ENCODE measurements at regions not wholly inside any gene's neighbourhood (a gene's known extent, or its start where the extent isn't known, plus 50 kb on each side); places are given as distances from the start of the nearest gene placed in this dataset.

- ATAC-seq (ENCODE audit: low read depth), result no peak
- no peak overlapping the region for H3K4me2 ChIP-seq (ENCODE audit: low read depth, low read length)
- intact Hi-C loops (cut with micrococcal nuclease), result no loop called here
- no CpG with 5 or more reads among the region's 1 CpG for WGBS, 2 experiments (ENCODE audit: extremely low coverage in 2 of 2, insufficient read length in 1 of 2)
- DNase-seq, result no peak
- H2AK5ac ChIP-seq (ENCODE audit: low read depth, low read length), result no peak overlapping the region
- no peaks in the 10 kb centered on the region for H3K4me1 ChIP-seq (ENCODE audit: control insufficient read depth, insufficient read depth, low read length)
- H3K4me3 ChIP-seq (ENCODE audit: insufficient read depth, low read depth, low read length), result no peak overlapping the region
- no peaks in the 10 kb centered on the region for H3K9me1 ChIP-seq (ENCODE audit: insufficient read depth, low read length)
- no peak overlapping the region for H3K18ac ChIP-seq (ENCODE audit: low read depth, low read length)
- dilution Hi-C loops (cut with HindIII; ENCODE audit: low sequenced_read_pairs, unreplicated experiment), result no loop called here
- no peak overlapping the region for H4K5ac ChIP-seq (ENCODE audit: low read depth, low read length)
- no peak overlapping the region for H3K56ac ChIP-seq (ENCODE audit: extremely low read depth, insufficient read depth, low read length)
- H2BK15ac ChIP-seq (ENCODE audit: low read depth, low read length), result no peak overlapping the region
- no peak overlapping the region for H2AK9ac ChIP-seq (replicated peaks; ENCODE audit: low read depth, low read length, poor library complexity)
- no peak overlapping the region for H3K9ac ChIP-seq (ENCODE audit: low read depth, low read length)
- BruUV-seq (replicated peaks), result no TSS peak
- no peaks in the 10 kb centered on the region for H3K27me3 ChIP-seq (ENCODE audit: control insufficient read depth, insufficient read depth, low read length)
- H3K79me1 ChIP-seq (ENCODE audit: low read depth in 1 of 2, low read length in 2 of 2), result no peaks in the 10 kb centered on the region
- no peak overlapping the region for H2AFZ ChIP-seq (replicated peaks; ENCODE audit: low read length, poor library complexity)
- H3K27ac ChIP-seq (ENCODE audit: insufficient read depth, low read length), result no peak overlapping the region
- no peaks in the 10 kb centered on the region for H4K20me1 ChIP-seq (ENCODE audit: insufficient read depth, low read length)
- H3K9me3 ChIP-seq (ENCODE audit: control insufficient read depth, insufficient read depth, low read length), result no peaks in the 10 kb centered on the region; the same call in 1 of the 2 replicates
- no peak overlapping the region for H3K4ac ChIP-seq (ENCODE audit: low read depth, low read length)
- ChIA-PET POLR2A (ENCODE audit: unreplicated experiment) (no interaction called here), CTCF (no interaction called here)
- no peak overlapping the region for H3K14ac ChIP-seq (replicated peaks; ENCODE audit: low read depth, low read length)
- H3K23ac ChIP-seq (ENCODE audit: low read depth, low read length), result no peak overlapping the region
- H2BK120ac ChIP-seq (ENCODE audit: low read depth, low read length), result no peak overlapping the region
- in situ Hi-C loops (cut with MboI; ENCODE audit: low sequenced_read_pairs), result no loop called here
- H4K8ac ChIP-seq (ENCODE audit: low read depth in 2 of 2, low read length in 2 of 2), result no peak overlapping the region
- TF ChIP-seq RCOR1 (IDR thresholded peaks at IDR 0.05; ENCODE audit: insufficient replicate concordance, low read length) (no peak), MXI1 (IDR thresholded peaks at IDR 0.05; ENCODE audit: borderline replicate concordance, low read depth, low read length) (no peak), NFE2L2 (IDR thresholded peaks at IDR 0.05; ENCODE audit: low read depth, low read length) (no peak), BHLHE40 (IDR thresholded peaks at IDR 0.05; ENCODE audit: low read depth, low read length) (no peak), CTCF (conservative IDR thresholded peaks at IDR 0.05; ENCODE audit: low read depth, low read length) (no peak), ELK1 (IDR thresholded peaks at IDR 0.05; ENCODE audit: borderline replicate concordance, low read depth, low read length) (no peak), POLR2A (IDR thresholded peaks at IDR 0.05; ENCODE audit: low read depth, low read length) (no peak), CHD1 (IDR thresholded peaks at IDR 0.05; ENCODE audit: low read depth, low read length) (no peak)
- H2BK20ac ChIP-seq (ENCODE audit: low read depth, low read length), result no peak overlapping the region
- H3K36me3 ChIP-seq (ENCODE audit: control insufficient read depth, insufficient read depth, low read length), result no peaks in the 10 kb centered on the region
- no peak overlapping the region for H2BK5ac ChIP-seq (ENCODE audit: low read depth, low read length, poor library complexity, severe bottlenecking)
- H4K91ac ChIP-seq (ENCODE audit: insufficient read depth, low read depth, low read length), result no peak overlapping the region
These were observed 1333.4 kb upstream of the MIR17HG start for GRCh38 chr13:90014038-90014437.

Data from IMR-90 (cell line).